IPS-NIHi11 (cell line): ENCODE measurements at regions not wholly inside any gene's neighbourhood (a gene's known extent, or its start where the extent isn't known, plus 50 kb on each side); places are given as distances from the start of the nearest gene placed in this dataset.
A peak's percentile ranks its signal among the peaks of the same experiment; 100 is the strongest.

ENCODE experiments used
- DNase-seq: peaks from one replicate; pipeline ENCODE4 v3.0.0; 2012; ENCODE audit warnings: mixed read lengths, low spot score

GRCh38 chr3:22940285-22940684 lies 262.8 kb upstream of the UBE2E2 start:
- no peak for DNase-seq

- no peak for DNase-seq
These were observed 260.1 kb upstream of the UBE2E2 start for GRCh38 chr3:22942981-22943380.

- DNase-seq = no peak
These were observed 255.3 kb upstream of the UBE2E2 start for GRCh38 chr3:22947851-22948250.

DNA sequence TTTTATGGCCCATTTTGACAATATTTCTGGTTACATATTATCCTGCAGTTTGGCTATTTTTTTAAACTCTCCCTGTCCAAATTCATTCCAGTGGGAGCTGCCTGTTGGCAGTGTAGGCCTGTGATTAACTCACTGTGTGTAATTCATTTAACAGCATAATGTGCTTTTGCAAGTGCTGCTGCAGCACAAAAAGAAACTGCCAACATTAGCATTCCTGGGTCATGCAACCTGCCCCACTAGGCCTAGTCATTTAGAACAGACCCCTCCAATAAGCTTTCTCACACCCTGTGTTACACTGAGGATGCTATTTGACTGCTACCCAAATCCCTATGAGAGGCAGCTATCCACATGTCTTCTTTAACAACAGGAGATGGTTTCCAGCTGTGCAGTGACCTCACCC lies 251.2 kb upstream of the UBE2E2 start:
- DNase-seq = no peak

GRCh38 chr3:22952860-22953259 lies 250.3 kb upstream of the UBE2E2 start:
- DNase-seq = no peak

- no peak for DNase-seq
These were observed 243.5 kb upstream of the UBE2E2 start for GRCh38 chr3:22959593-22959992.

DNA sequence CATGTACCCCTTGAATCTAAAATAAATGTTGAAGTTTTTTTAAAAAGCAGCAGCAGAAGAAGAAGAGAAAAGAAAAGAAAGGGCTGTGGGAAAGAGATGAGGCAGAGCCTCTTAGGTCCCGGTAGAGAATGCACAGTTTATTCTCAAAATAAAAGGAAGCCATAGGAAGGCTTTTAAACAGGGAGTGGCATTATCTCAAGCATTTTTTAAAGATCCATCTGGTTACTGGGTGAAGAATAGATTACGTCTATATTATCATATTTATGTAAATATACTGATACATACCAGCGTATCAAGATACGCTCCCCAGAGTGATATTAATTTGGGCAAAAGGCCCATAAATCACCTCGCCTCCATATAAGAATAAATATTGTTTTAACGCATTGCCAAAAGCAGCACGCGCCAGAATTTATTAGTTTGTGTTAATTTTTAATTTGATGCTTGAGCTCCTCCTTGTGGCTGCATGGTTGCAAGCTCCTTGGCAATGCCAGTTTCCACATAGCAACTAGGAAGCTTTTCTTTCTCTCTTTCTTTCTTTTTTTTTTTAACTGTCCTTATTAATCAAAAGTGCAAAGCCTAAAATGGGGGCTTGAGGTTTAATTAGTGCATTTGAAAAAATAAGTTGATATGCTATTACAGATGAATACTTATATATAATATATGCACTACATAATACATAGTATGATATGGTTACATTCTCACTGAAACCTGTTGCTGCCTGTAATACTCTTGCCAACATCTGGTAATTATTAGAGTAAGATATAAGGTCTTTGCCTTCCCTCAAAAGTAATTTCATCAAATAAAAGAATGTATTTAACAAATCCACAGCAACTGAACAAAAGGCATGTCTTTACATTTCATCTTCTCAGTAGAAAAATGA lies 242.8 kb upstream of the UBE2E2 start:
- peak; percentile 22 for DNase-seq

DNA sequence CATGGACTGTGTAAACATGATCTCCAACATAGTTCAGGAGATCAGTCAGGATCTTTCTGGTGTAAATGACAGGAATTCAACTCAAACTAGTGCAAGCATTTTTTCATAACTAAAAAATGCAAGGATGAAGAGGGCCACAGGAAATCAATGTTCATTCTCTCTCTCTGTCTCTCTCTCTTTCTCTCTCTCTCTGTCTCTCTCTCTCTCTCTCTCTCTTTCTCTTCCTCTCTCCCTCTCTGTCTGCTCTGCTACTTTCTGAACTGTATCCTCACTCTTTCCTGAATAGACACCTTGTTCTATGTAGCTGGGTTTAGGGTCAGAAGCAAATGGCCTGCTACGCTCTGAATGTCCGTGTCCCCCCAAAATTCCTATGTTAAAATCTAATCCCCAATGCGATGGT lies 240.9 kb upstream of the UBE2E2 start:
- DNase-seq = no peak

- DNase-seq = no peak
These were observed 236.8 kb upstream of the UBE2E2 start for GRCh38 chr3:22966349-22966748.

GRCh38 chr3:22969276-22969675 lies 233.9 kb upstream of the UBE2E2 start:
- no peak for DNase-seq

DNA sequence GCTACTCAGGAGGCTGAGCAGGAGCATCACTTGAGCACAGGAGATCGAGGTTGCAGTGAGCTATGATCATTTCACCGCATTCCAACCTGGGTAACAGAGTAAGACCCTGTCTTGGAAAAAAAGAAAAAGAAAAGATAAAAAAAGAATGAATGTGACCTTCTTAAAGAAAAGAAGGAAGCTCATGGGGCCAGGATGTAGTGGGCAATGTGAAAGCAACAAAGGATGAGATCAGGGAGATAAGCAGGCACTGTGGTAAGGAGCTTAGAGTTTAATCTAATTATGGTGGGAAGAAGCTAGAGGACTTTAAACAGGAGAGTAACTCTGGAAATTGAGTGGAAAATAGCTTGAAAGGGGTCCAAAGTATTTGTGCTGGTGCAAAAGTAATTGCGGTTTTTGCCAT lies 231.6 kb upstream of the UBE2E2 start:
- DNase-seq = no peak

DNA sequence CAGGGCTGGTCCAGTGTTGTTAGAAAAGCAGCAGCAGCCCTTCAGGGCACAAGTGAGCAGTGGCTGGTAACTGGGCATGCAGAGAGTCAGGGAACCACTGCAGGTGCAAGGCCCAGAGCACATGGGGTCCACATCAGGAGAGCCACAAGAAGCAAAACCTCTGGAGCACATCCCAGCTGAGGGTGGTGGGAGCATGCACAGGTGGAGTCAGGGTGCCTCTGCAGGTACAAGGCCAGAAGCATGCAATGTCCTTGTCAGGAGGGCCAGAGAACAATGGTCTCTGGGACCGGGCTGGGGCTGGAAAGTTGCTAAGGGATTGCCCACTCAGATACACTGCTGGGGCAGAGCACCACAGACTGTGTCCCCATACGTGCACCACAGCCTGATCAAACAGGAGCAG lies 226.1 kb upstream of the UBE2E2 start:
- no peak for DNase-seq

DNA sequence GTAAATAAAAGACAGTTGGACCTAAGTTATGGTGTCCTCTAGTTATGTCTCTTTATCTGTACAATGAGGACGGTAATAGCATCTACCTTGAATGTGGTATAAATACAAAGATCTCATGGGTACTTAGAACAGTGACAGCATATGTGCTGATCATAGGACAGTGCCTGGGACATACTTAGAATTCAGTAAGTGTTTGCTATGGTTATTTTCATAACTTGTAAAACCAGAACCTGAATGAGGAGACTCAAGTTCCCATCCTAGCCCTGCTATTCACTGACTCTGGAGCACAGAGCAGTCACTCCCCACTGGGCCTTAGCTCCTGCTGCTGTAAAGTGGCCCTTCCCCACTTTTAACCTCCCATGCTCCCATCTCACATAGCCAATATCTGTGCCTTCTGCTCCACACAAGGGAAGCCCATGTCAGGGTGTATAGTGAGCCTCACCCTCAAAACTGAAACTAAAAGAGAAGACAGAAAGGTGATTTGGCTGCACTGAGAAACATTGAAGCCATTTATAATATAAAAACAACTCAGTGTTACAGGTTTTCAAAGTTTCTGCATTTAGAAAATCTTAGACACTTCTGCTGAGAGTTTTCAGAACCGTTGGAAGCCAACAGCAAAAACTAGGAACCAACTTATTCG lies 225.4 kb upstream of the UBE2E2 start:
- DNase-seq = no peak

GRCh38 chr3:22979581-22979980 lies 223.5 kb upstream of the UBE2E2 start:
- no peak for DNase-seq

GRCh38 chr3:22980346-22980745 lies 222.8 kb upstream of the UBE2E2 start:
- DNase-seq = no peak

DNA sequence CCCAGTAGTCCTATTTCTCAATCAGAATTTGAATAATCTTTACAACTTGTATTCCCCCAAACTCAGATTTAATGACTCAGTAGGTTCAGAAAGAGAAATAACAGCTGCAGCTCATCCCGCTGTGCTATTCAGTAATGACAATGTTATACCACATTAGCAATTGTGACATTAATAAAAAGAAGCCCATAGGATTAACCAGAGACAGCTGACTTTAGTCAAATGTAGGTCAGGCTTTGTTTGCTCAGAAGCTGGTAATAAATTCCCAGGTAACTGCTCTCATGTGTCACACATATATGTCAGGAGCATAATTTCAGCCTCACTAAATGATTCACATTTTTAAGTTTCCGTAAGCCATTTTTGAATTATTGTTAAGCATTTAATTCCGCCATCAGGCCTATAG lies 222.0 kb upstream of the UBE2E2 start:
- DNase-seq = no peak

DNA sequence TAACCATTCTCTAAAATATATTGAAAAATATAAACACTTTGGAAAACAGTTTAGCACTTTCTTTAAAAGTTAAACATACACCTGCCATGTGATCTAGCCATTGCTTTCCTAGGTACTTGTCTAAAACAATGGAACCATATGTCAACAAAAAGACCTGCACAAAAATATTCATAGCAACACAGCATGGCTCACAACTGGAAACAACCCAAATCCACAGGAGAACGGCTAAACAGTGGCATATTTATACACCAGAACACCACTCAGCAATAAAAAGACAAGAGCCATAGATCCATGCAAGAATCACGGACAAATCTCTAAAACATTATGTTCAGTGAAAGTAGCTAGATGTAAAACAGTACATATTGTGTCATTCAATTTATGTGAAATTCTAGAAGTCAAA lies 221.3 kb upstream of the UBE2E2 start:
- no peak for DNase-seq

DNA sequence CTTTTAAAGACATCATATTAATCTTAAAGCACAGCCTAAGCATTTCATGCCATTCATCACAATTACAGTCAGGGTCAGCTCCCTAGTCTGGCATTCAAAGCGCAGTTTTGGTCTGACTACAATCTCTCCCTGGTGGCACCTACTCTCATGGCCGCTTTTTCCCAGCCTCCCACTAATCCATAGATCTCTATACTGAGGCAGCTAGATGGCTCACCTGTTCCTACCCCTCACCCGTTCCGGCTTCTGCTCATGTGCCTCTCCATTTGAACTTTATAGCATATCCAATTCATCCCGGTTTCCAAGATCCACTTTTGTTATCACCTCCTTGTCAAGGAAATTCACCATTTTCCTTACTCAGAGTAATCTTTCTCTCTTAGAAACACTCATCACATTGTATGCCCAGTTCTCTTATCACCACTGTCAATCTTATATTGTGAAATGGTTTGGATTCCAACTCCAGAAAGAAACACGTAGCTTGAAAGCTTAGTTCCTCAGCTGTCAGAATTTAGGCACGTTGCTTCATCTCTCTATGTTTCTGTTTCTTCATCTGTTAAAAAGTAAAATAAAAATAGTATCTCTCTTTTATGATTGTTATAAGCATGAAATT lies 220.0 kb upstream of the UBE2E2 start:
- DNase-seq = no peak

- DNase-seq = no peak
These were observed 216.2 kb upstream of the UBE2E2 start for GRCh38 chr3:22986958-22987357.

DNA sequence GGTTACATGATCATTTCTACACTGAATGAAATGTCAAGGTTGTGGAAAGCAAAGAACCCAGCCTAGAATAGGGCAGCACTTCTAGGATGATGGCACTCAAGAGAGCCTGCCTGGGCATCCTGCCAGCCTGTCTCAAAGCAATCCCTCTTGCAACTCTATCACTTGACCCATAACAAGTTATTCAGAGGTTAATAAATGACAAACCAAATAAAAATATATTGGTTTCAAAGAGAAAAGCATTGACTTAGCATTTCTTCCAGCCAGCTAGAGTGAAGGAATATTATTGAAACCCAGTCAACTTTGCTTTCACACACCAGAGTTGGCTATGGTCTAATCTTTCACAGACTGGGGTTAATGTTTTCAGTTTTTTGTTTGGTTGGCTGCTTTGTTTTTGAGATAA lies 214.6 kb upstream of the UBE2E2 start:
- DNase-seq = no peak

DNA sequence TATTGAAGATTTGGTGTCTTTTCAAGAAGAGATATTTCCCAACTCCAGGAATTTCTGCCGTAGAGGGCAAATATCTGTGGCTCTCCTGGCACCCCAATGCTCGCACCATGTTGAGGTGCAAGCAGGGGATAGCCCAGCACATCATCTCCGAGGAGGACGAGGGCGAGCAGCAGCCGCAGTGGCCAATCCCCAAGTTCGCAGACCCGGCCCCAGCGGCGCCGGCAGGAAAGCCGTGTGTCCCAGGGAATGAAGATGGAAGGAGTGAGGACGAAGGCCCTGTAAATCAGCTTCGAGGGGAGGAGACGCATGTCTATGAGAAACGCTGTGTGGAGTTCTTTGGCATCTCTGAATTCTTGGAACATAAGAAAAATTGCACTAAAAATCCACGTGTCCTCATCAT lies 213.4 kb upstream of the UBE2E2 start:
- DNase-seq = no peak

- DNase-seq = no peak
These were observed 212.6 kb upstream of the UBE2E2 start for GRCh38 chr3:22990291-22991200.
